ENCODE measurements at regions not wholly inside any gene's neighbourhood (a gene's known extent, or its start where the extent isn't known, plus 50 kb on each side); places are given as distances from the start of the nearest gene placed in this dataset.

GRCh38 chr20:7207186-7207798 lies 439.8 kb downstream of the BMP2 start:
- ATAC-seq = no peak

GRCh38 chr20:7210910-7211309 lies 443.4 kb downstream of the BMP2 start:
- no peak for TF ChIP-seq ZNF70 (CRISPR knock-in tag; IDR thresholded peaks at IDR 0.05)
- no peak for TF ChIP-seq TSHZ2 (CRISPR knock-in tag; IDR thresholded peaks at IDR 0.05)
- TF ChIP-seq OSR1 (CRISPR knock-in tag; IDR thresholded peaks at IDR 0.05) = no peak
- no peak for TF ChIP-seq ZC3H10 (CRISPR knock-in tag; IDR thresholded peaks at IDR 0.05)
- TF ChIP-seq CREB5 (CRISPR knock-in tag; IDR thresholded peaks at IDR 0.05; ENCODE audit: low read depth) = no peak
- TF ChIP-seq ARNTL (CRISPR knock-in tag; IDR thresholded peaks at IDR 0.05; ENCODE audit: borderline replicate concordance, low read depth) = no peak
- TF ChIP-seq ZNF8 (CRISPR knock-in tag; IDR thresholded peaks at IDR 0.05) = no peak
- TF ChIP-seq TCF4 (CRISPR knock-in tag; IDR thresholded peaks at IDR 0.05; ENCODE audit: borderline replicate concordance) = no peak
- no peak for TF ChIP-seq TOX (CRISPR knock-in tag; IDR thresholded peaks at IDR 0.05; ENCODE audit: borderline replicate concordance)
- TF ChIP-seq BACH2 (CRISPR knock-in tag; IDR thresholded peaks at IDR 0.05; ENCODE audit: borderline replicate concordance) = no peak
- no peak for TF ChIP-seq RARB (CRISPR knock-in tag; IDR thresholded peaks at IDR 0.05)
- TF ChIP-seq PATZ1 (CRISPR knock-in tag; IDR thresholded peaks at IDR 0.05; ENCODE audit: borderline replicate concordance) = no peak
- no peak for TF ChIP-seq SNAI2 (CRISPR knock-in tag; IDR thresholded peaks at IDR 0.05)
- TF ChIP-seq ZFP3 (CRISPR knock-in tag; IDR thresholded peaks at IDR 0.05) = no peak

More at GRCh38 chr20:7207186-7207798, 439.8 kb downstream of the BMP2 start:
- TF ChIP-seq ZNF70 (CRISPR knock-in tag; IDR thresholded peaks at IDR 0.05) = no peak
- TF ChIP-seq ARNTL (CRISPR knock-in tag; IDR thresholded peaks at IDR 0.05; ENCODE audit: borderline replicate concordance, low read depth) = no peak
- no peak for TF ChIP-seq OSR1 (CRISPR knock-in tag; IDR thresholded peaks at IDR 0.05)
- no peak for TF ChIP-seq RARB (CRISPR knock-in tag; IDR thresholded peaks at IDR 0.05)
- no peak for TF ChIP-seq ESRRG (CRISPR knock-in tag; IDR thresholded peaks at IDR 0.05)
- no peak for TF ChIP-seq BACH2 (CRISPR knock-in tag; IDR thresholded peaks at IDR 0.05; ENCODE audit: borderline replicate concordance)
- TF ChIP-seq ZFP3 (CRISPR knock-in tag; IDR thresholded peaks at IDR 0.05) = no peak
- no peak for TF ChIP-seq ZFP30 (CRISPR knock-in tag; IDR thresholded peaks at IDR 0.05)
- TF ChIP-seq SNAI2 (CRISPR knock-in tag; IDR thresholded peaks at IDR 0.05) = no peak
- TF ChIP-seq ZC3H10 (CRISPR knock-in tag; IDR thresholded peaks at IDR 0.05) = no peak
- no peak for TF ChIP-seq CREB5 (CRISPR knock-in tag; IDR thresholded peaks at IDR 0.05; ENCODE audit: low read depth)
- TF ChIP-seq CSDC2 (CRISPR knock-in tag; IDR thresholded peaks at IDR 0.05) = no peak

GRCh38 chr20:7214081-7214740 lies 446.7 kb downstream of the BMP2 start:
- no peak for ATAC-seq
- TF ChIP-seq ARNTL (CRISPR knock-in tag; IDR thresholded peaks at IDR 0.05; ENCODE audit: borderline replicate concordance, low read depth) (no peak), ZC3H10 (CRISPR knock-in tag; IDR thresholded peaks at IDR 0.05) (no peak), TCF4 (CRISPR knock-in tag; IDR thresholded peaks at IDR 0.05; ENCODE audit: borderline replicate concordance) (no peak), TSHZ2 (CRISPR knock-in tag; IDR thresholded peaks at IDR 0.05) (no peak), GLIS3 (CRISPR knock-in tag; IDR thresholded peaks at IDR 0.05) (no peak), CREB5 (CRISPR knock-in tag; IDR thresholded peaks at IDR 0.05; ENCODE audit: low read depth) (no peak), BACH2 (CRISPR knock-in tag; IDR thresholded peaks at IDR 0.05; ENCODE audit: borderline replicate concordance) (no peak), ZNF565 (CRISPR knock-in tag; conservative IDR thresholded peaks at IDR 0.05; ENCODE audit: low read depth) (no peak), OSR1 (CRISPR knock-in tag; IDR thresholded peaks at IDR 0.05) (no peak), PATZ1 (CRISPR knock-in tag; IDR thresholded peaks at IDR 0.05; ENCODE audit: borderline replicate concordance) (no peak), RARB (CRISPR knock-in tag; IDR thresholded peaks at IDR 0.05) (no peak)

More at GRCh38 chr20:7210910-7211309, 443.4 kb downstream of the BMP2 start:
- no peak for ATAC-seq

Measured in SK-N-SH treated with all-trans-retinoic acid at 6 μM for 48 hours (cell line).